Upper lobe of right lung (tissue), 1 donor: ENCODE measurements at regions not wholly inside any gene's neighbourhood (a gene's known extent, or its start where the extent isn't known, plus 50 kb on each side); places are given as distances from the start of the nearest gene placed in this dataset.

Experiments used
- ATAC-seq: fragments of 200-7000 bp; cut with Tn5 transposase; one replicate; pipeline ENCODE4 v1.9.1; 2020; ENCODE audit warnings: mild to moderate bottlenecking, moderate library complexity
- DNase-seq: peaks from one replicate; pipeline ENCODE4 v3.0.0-alpha.2; 2020
- H3K27ac ChIP-seq: fragments of 200-600 bp; one replicate; pipeline ENCODE4 v1.8.0; 2022
- H3K27me3 ChIP-seq: fragments of 200-600 bp; one replicate; pipeline ENCODE4 v1.8.0; 2022; ENCODE audit warnings: mild to moderate bottlenecking
- H3K36me3 ChIP-seq: fragments of 200-600 bp; one replicate; pipeline ENCODE4 v1.8.0; 2022
- H3K4me1 ChIP-seq: fragments of 200-600 bp; one replicate; pipeline ENCODE4 v1.8.0; 2022
- H3K4me3 ChIP-seq: fragments of 200-600 bp; one replicate; pipeline ENCODE4 v1.8.0; 2022; ENCODE audit warnings: mild to moderate bottlenecking
- H3K9me3 ChIP-seq: fragments of 200-600 bp; one replicate; pipeline ENCODE4 v1.8.0; 2022
- intact Hi-C: fragments of 100-400 bp; cut with DNase I; formaldehyde crosslinking; loops from one replicate; pipeline ENCODE4 v1.11.0; 2022
- TF ChIP-seq, protein P1 (sequence below): fragments of 200-600 bp; IDR thresholded peaks from one replicate; pipeline ENCODE4 v1.8.0; 2022; ENCODE audit warnings: antibody characterized with exemption
- donor health status: DM: no; HTN: yes; CAD: no; lungs with severe emphysema.

DNA sequence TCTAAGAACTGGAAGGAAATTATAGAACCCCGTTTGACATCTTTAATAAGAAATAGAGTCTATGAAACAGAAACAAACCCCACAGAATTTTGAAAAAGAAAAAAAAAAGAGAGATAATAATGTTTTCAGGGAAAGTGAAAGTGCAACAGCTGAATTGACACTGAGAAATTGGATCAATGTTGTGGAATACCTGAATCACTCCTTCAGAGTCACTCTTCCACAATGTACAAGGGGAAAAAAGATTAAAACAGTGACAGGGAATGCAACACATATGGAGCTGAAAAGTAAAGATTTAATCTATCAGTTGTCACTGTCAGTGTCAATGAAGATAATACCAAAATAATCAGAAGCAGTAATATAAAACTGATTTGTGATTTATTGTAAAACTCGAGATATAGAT, 520.8 kb upstream of the HS3ST5 start:
- no peaks in the 10 kb centered on the region for H3K27me3 ChIP-seq
- no peak overlapping the region for H3K4me3 ChIP-seq
- no peaks in the 10 kb centered on the region for H3K36me3 ChIP-seq
- no peaks in the 10 kb centered on the region for H3K4me1 ChIP-seq
- TF ChIP-seq, protein P1, sequence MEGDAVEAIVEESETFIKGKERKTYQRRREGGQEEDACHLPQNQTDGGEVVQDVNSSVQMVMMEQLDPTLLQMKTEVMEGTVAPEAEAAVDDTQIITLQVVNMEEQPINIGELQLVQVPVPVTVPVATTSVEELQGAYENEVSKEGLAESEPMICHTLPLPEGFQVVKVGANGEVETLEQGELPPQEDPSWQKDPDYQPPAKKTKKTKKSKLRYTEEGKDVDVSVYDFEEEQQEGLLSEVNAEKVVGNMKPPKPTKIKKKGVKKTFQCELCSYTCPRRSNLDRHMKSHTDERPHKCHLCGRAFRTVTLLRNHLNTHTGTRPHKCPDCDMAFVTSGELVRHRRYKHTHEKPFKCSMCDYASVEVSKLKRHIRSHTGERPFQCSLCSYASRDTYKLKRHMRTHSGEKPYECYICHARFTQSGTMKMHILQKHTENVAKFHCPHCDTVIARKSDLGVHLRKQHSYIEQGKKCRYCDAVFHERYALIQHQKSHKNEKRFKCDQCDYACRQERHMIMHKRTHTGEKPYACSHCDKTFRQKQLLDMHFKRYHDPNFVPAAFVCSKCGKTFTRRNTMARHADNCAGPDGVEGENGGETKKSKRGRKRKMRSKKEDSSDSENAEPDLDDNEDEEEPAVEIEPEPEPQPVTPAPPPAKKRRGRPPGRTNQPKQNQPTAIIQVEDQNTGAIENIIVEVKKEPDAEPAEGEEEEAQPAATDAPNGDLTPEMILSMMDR = no peak
- intact Hi-C loops = no loop called here
- no peaks in the 10 kb centered on the region for H3K9me3 ChIP-seq
- no peak for DNase-seq
- no peak overlapping the region for H3K27ac ChIP-seq
- ATAC-seq = no peak

DNA sequence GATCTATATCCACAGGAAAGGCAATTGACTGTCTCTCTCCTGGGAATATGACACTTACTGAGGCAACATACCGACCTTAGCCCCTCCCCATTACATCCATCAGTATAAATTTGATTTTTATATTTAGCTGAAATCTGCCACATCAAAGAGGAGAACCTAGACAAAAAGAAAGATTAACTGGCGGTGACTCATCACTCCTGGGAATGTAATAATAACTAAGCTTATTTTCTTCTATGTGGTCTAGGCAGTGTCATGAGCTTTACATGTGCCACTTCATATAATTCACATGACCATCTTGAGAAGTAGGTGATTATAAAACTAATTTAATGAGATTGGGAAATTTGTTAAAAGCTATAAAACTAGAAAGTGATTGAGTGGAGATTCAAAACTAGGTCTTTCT, 520.0 kb upstream of the HS3ST5 start:
- TF ChIP-seq, protein P1 = no peak
- DNase-seq = no peak
- no peaks in the 10 kb centered on the region for H3K27me3 ChIP-seq
- H3K4me3 ChIP-seq = no peak overlapping the region
- no peak overlapping the region for H3K27ac ChIP-seq
- no peaks in the 10 kb centered on the region for H3K36me3 ChIP-seq
- ATAC-seq = no peak
- no peaks in the 10 kb centered on the region for H3K9me3 ChIP-seq
- intact Hi-C loops = no loop called here
- no peaks in the 10 kb centered on the region for H3K4me1 ChIP-seq

DNA sequence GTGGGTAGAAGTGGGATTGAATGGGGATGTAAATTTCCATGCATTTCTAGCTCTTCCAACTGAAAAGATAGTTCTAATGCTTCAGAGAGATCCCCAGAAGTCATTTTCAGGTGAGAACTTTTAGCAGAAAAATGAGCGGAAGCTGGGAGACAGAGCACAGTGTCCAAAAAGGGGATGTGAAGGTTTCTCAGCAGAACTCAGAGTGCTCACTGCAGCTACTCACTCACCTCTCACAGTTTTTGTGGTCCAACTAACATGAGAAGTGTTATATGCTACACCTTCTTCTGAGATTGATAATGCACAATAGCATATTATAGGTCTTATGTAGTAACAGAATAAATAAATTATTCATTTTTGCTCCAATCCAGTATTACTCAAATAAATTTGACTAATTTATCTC, 519.2 kb upstream of the HS3ST5 start:
- DNase-seq = no peak
- Histone ChIP-seq H3K27ac (no peak overlapping the region), H3K4me3 (no peak overlapping the region), H3K36me3 (no peaks in the 10 kb centered on the region), H3K27me3 (no peaks in the 10 kb centered on the region), H3K4me1 (no peaks in the 10 kb centered on the region), H3K9me3 (no peaks in the 10 kb centered on the region)
- ATAC-seq = no peak
- TF ChIP-seq, protein P1 = no peak
- intact Hi-C loops = no loop called here

DNA sequence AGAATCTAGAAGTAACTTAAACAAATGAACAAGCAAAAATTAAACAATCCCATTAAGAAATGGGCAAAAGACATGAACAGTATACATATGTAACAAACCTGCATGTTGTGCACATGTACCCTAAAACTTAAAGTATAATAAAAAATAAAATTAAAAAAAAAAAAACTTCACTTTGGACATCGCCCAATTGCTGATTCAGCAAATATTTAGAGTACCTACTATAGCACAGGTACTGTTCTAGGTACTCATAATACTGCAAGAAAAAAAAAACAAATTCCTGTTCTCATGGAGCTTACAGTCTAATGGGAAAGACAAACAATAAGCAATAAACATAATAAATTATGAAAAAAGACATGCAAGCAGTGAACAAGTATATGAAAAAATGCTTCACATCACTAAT, 501.5 kb upstream of the HS3ST5 start:
- Histone ChIP-seq H3K4me3 (no peak overlapping the region), H3K27ac (no peak overlapping the region), H3K9me3 (no peaks in the 10 kb centered on the region), H3K4me1 (no peaks in the 10 kb centered on the region), H3K27me3 (no peaks in the 10 kb centered on the region), H3K36me3 (no peaks in the 10 kb centered on the region)
- TF ChIP-seq, protein P1 = no peak
- ATAC-seq = no peak
- no peak for DNase-seq
- intact Hi-C loops = no loop called here

DNA sequence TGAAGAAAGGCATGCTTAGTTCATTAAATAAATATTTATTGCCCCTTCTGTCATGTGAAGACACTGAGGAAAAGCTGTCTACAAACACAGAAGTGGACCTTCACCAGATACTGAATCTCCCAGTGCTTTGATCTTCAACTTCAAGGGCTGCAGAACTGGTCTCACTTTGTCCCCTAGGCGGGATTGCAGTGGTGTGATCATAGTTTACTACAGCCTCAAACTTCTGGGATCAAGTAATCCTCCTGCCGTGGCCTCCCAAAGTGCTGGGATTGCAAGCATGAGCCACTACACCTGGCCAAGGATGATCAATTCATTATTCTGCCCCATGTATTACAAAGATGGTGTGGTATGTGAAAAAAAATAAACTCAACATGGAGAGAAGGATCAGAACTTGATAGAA, 496.2 kb upstream of the HS3ST5 start:
- intact Hi-C loops = no loop called here
- TF ChIP-seq, protein P1 = no peak
- Histone ChIP-seq H3K4me1 (no peaks in the 10 kb centered on the region), H3K9me3 (no peaks in the 10 kb centered on the region), H3K36me3 (no peaks in the 10 kb centered on the region), H3K4me3 (no peak overlapping the region), H3K27ac (no peak overlapping the region), H3K27me3 (no peaks in the 10 kb centered on the region)
- ATAC-seq = no peak
- DNase-seq = no peak

DNA sequence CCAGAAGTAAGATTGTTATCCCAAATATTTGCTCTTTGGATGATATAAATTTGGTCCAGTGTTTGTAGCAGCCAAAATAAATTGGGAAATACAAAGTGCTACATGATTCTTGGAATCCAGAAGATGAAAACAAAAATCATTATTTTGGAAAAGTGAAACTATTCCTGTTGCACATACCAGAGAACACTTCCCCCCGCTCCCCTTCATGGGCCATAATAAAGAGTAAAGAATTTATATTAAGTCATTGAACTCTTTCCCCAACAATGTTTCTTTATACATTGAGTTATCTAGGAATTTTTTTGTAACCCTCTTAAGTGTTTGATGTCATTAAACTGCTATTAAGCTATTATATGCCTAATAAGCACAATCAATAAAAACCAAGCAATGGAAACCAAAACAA, 490.4 kb upstream of the HS3ST5 start:
- no peak overlapping the region for H3K27ac ChIP-seq
- H3K27me3 ChIP-seq = no peaks in the 10 kb centered on the region
- TF ChIP-seq, protein P1 = no peak
- no peaks in the 10 kb centered on the region for H3K36me3 ChIP-seq
- ATAC-seq (no peak), DNase-seq (no peak)
- H3K4me3 ChIP-seq = no peak overlapping the region
- no peaks in the 10 kb centered on the region for H3K4me1 ChIP-seq
- no peaks in the 10 kb centered on the region for H3K9me3 ChIP-seq
- intact Hi-C loops = no loop called here
